ENCODE measurements at regions not wholly inside any gene's neighbourhood (a gene's known extent, or its start where the extent isn't known, plus 50 kb on each side); places are given as distances from the start of the nearest gene placed in this dataset.

- H3K79me2 ChIP-seq (replicated peaks; ENCODE audit: insufficient read depth, low read length), result no peaks in the 10 kb centered on the region
- H3K9ac ChIP-seq (ENCODE audit: low read length), result no peak overlapping the region
- H3K27ac ChIP-seq (ENCODE audit: low read length), result no peak overlapping the region
- TF ChIP-seq CTCF (IDR thresholded peaks at IDR 0.05; ENCODE audit: poor library complexity, severe bottlenecking) (no peak), EP300 (conservative IDR thresholded peaks at IDR 0.05; ENCODE audit: poor library complexity, severe bottlenecking) (no peak), MXI1 (conservative IDR thresholded peaks at IDR 0.05; ENCODE audit: poor library complexity, severe bottlenecking) (no peak), RAD21 (conservative IDR thresholded peaks at IDR 0.05) (no peak), SMC3 (conservative IDR thresholded peaks at IDR 0.05; ENCODE audit: poor library complexity) (no peak), TAF1 (IDR thresholded peaks at IDR 0.05; ENCODE audit: low read depth) (no peak)
- TF ChIP-seq, protein P1, sequence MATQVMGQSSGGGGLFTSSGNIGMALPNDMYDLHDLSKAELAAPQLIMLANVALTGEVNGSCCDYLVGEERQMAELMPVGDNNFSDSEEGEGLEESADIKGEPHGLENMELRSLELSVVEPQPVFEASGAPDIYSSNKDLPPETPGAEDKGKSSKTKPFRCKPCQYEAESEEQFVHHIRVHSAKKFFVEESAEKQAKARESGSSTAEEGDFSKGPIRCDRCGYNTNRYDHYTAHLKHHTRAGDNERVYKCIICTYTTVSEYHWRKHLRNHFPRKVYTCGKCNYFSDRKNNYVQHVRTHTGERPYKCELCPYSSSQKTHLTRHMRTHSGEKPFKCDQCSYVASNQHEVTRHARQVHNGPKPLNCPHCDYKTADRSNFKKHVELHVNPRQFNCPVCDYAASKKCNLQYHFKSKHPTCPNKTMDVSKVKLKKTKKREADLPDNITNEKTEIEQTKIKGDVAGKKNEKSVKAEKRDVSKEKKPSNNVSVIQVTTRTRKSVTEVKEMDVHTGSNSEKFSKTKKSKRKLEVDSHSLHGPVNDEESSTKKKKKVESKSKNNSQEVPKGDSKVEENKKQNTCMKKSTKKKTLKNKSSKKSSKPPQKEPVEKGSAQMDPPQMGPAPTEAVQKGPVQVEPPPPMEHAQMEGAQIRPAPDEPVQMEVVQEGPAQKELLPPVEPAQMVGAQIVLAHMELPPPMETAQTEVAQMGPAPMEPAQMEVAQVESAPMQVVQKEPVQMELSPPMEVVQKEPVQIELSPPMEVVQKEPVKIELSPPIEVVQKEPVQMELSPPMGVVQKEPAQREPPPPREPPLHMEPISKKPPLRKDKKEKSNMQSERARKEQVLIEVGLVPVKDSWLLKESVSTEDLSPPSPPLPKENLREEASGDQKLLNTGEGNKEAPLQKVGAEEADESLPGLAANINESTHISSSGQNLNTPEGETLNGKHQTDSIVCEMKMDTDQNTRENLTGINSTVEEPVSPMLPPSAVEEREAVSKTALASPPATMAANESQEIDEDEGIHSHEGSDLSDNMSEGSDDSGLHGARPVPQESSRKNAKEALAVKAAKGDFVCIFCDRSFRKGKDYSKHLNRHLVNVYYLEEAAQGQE (IDR thresholded peaks at IDR 0.05; ENCODE audit: borderline replicate concordance), result no peak
- no peak overlapping the region for H3K4me3 ChIP-seq (ENCODE audit: low read length)
- H3K36me3 ChIP-seq (ENCODE audit: insufficient read depth, low read length), result no peaks in the 10 kb centered on the region
- no peaks in the 10 kb centered on the region for H3K9me3 ChIP-seq (ENCODE audit: low read length)
- H4K20me1 ChIP-seq (ENCODE audit: insufficient read depth), result no peaks in the 10 kb centered on the region
- no peaks in the 10 kb centered on the region for H3K27me3 ChIP-seq (ENCODE audit: insufficient read depth, low read depth, low read length)
- H3K9me2 ChIP-seq (ENCODE audit: insufficient read depth, low read length), result no peaks in the 10 kb centered on the region
- H3F3A ChIP-seq (ENCODE audit: insufficient read depth, low read length, poor library complexity, severe bottlenecking), result no peaks in the 10 kb centered on the region
- H2AFZ ChIP-seq (ENCODE audit: low read depth, low read length), result no peak overlapping the region
- no peak overlapping the region for H3K4me2 ChIP-seq (ENCODE audit: low read length)
Measured at GRCh38 chr5:86806206-86806605, 188.5 kb downstream of the COX7C start.

GRCh38 chr5:86807046-86808031, 189.6 kb downstream of the COX7C start:
- Histone ChIP-seq H3K9ac (ENCODE audit: low read length) (no peak overlapping the region), H3K27ac (ENCODE audit: low read length) (no peak overlapping the region), H3F3A (ENCODE audit: insufficient read depth, low read length, poor library complexity, severe bottlenecking) (no peaks in the 10 kb centered on the region), H3K9me3 (ENCODE audit: low read length) (no peaks in the 10 kb centered on the region), H3K36me3 (ENCODE audit: insufficient read depth, low read length) (no peaks in the 10 kb centered on the region), H2AFZ (ENCODE audit: low read depth, low read length) (no peak overlapping the region), H4K20me1 (ENCODE audit: insufficient read depth) (no peaks in the 10 kb centered on the region), H3K9me2 (ENCODE audit: insufficient read depth, low read length) (no peaks in the 10 kb centered on the region), H3K4me3 (ENCODE audit: low read length) (no peak overlapping the region), H3K4me2 (ENCODE audit: low read length) (no peak overlapping the region), H3K27me3 (ENCODE audit: insufficient read depth, low read depth, low read length) (no peaks in the 10 kb centered on the region), H3K79me2 (replicated peaks; ENCODE audit: insufficient read depth, low read length) (no peaks in the 10 kb centered on the region)
- TF ChIP-seq EP300 (conservative IDR thresholded peaks at IDR 0.05; ENCODE audit: poor library complexity, severe bottlenecking), result no peak
- TF ChIP-seq EZH2 (IDR thresholded peaks at IDR 0.05; ENCODE audit: borderline replicate concordance, insufficient read depth, low read length, poor library complexity, severe bottlenecking), result no peak
- no peak for TF ChIP-seq MXI1 (conservative IDR thresholded peaks at IDR 0.05; ENCODE audit: poor library complexity, severe bottlenecking)
- no peak for TF ChIP-seq RAD21 (conservative IDR thresholded peaks at IDR 0.05)
- no peak for TF ChIP-seq CTCF (IDR thresholded peaks at IDR 0.05; ENCODE audit: poor library complexity, severe bottlenecking)
- no peak for TF ChIP-seq TAF1 (IDR thresholded peaks at IDR 0.05; ENCODE audit: low read depth)
- TF ChIP-seq, protein P1 (IDR thresholded peaks at IDR 0.05; ENCODE audit: borderline replicate concordance), result no peak
- no peak for TF ChIP-seq SMC3 (conservative IDR thresholded peaks at IDR 0.05; ENCODE audit: poor library complexity)
- no peak for TF ChIP-seq POLR2AphosphoS5 (IDR thresholded peaks at IDR 0.05)

Measured in neural cell (in vitro differentiated cells).